RWPE2 (cell line): ENCODE measurements at regions not wholly inside any gene's neighbourhood (a gene's known extent, or its start where the extent isn't known, plus 50 kb on each side); places are given as distances from the start of the nearest gene placed in this dataset.

Experiments used
- ATAC-seq: fragments of 200-7000 bp; cut with Tn5 transposase; 3 replicates; pipeline ENCODE4 v1.9.1; 2021; ENCODE audit warnings: low read depth
- DNase-seq: peaks from one replicate; pipeline ENCODE4 v3.0.0-alpha.2; 2020; ENCODE audit warnings: low spot score
- H3K27ac ChIP-seq: fragments of 450-650 bp; 2 replicates; pipeline ENCODE4 v1.5.1; 2017; ENCODE audit warnings: mild to moderate bottlenecking; ENCODE audit not compliant: poor library complexity, severe bottlenecking
- H3K27me3 ChIP-seq: fragments of 250-450 bp; sonication (Bioruptor Pico); 2 replicates; pipeline ENCODE4 v1.5.1; 2021; ENCODE audit warnings: mild to moderate bottlenecking, moderate library complexity; ENCODE audit not compliant: insufficient read depth, poor library complexity, severe bottlenecking
- H3K36me3 ChIP-seq: fragments of 250-450 bp; sonication (Bioruptor Pico); 2 replicates; pipeline ENCODE4 v1.5.1; 2020; ENCODE audit warnings: low read depth, mild to moderate bottlenecking, moderate library complexity
- H3K4me1 ChIP-seq: fragments of 250-450 bp; sonication (Bioruptor Pico); 2 replicates; pipeline ENCODE4 v1.5.1; 2021; ENCODE audit warnings: mild to moderate bottlenecking, moderate library complexity; ENCODE audit not compliant: insufficient read depth, poor library complexity, severe bottlenecking
- H3K4me3 ChIP-seq: fragments of 250-450 bp; sonication (Bioruptor Pico); 2 replicates; pipeline ENCODE4 v1.5.1; 2021; ENCODE audit warnings: mild to moderate bottlenecking, moderate library complexity; ENCODE audit not compliant: severe bottlenecking
- H3K9me3 ChIP-seq: fragments of 250-450 bp; sonication (Bioruptor Pico); 2 replicates; pipeline ENCODE4 v1.5.1; 2021; ENCODE audit warnings: mild to moderate bottlenecking, moderate library complexity; ENCODE audit not compliant: severe bottlenecking
- CTCF ChIP-seq: fragments of 450-650 bp; IDR thresholded peaks from one replicate; pipeline ENCODE4 v1.5.1; 2017; ENCODE audit warnings: mild to moderate bottlenecking, moderate library complexity; ENCODE audit not compliant: poor library complexity, severe bottlenecking

DNA sequence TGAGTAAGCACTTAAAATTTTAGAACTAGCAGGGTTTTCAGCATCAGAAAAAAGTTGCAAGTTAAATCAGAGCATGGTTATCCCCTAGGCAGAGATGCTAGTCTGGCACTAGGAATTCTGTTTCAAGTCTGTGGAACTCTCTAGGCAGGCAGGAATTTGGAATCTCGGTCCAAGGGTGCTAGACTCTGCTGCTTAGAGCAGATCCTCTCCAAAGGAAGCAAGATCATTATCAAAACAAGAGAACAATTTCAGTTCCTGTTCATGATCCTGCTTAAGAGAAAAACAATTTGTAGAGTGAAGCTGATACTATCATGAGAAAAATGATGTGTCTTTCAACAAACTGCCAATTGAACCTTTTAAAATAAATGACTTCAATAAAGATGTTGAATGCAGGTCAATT, 420.7 kb downstream of the KIF4B start:
- H3K9me3 ChIP-seq, result no peaks in the 10 kb centered on the region
- ATAC-seq, result no peak
- no peak for DNase-seq
- H3K4me1 ChIP-seq, result no peaks in the 10 kb centered on the region
- H3K4me3 ChIP-seq, result no peak overlapping the region
- H3K27ac ChIP-seq, result no peak overlapping the region
- no peak for TF ChIP-seq CTCF
- H3K36me3 ChIP-seq, result no peaks in the 10 kb centered on the region
- no peaks in the 10 kb centered on the region for H3K27me3 ChIP-seq

- DNase-seq (no peak), ATAC-seq (no peak)
- H3K36me3 ChIP-seq, result no peaks in the 10 kb centered on the region
- no peak for TF ChIP-seq CTCF
- no peak overlapping the region for H3K4me3 ChIP-seq
- no peak overlapping the region for H3K27ac ChIP-seq
- no peaks in the 10 kb centered on the region for H3K27me3 ChIP-seq
- H3K4me1 ChIP-seq, result no peaks in the 10 kb centered on the region
- H3K9me3 ChIP-seq, result no peaks in the 10 kb centered on the region
These were observed 421.1 kb downstream of the KIF4B start for GRCh38 chr5:155434681-155435080.

DNA sequence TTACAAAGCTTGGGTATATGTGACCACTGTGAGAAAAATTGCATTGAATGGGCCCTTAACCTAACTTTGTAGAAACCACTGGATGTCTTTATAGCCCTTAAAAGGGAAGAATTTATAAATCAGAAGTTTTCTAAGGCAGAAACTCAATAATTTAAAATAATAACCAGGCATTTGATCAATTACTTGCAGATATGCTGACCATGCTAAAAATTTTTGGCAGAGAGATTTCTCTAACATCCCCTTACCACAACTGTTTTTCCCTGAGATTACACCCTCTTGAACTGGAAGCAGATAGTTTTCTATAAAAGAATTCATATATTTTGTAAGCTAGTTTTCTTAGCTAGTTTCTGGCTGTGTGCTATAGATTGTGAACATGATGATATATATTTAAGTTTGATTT, 428.3 kb downstream of the KIF4B start:
- no peak overlapping the region for H3K27ac ChIP-seq
- no peaks in the 10 kb centered on the region for H3K4me1 ChIP-seq
- H3K4me3 ChIP-seq, result no peak overlapping the region
- H3K27me3 ChIP-seq, result no peaks in the 10 kb centered on the region
- H3K9me3 ChIP-seq, result no peaks in the 10 kb centered on the region
- no peaks in the 10 kb centered on the region for H3K36me3 ChIP-seq
- ATAC-seq (no peak), DNase-seq (no peak)
- no peak for TF ChIP-seq CTCF

GRCh38 chr5:155451106-155451505, 437.6 kb downstream of the KIF4B start:
- Histone ChIP-seq H3K27me3 (no peaks in the 10 kb centered on the region), H3K27ac (no peak overlapping the region), H3K36me3 (no peaks in the 10 kb centered on the region), H3K4me1 (no peaks in the 10 kb centered on the region), H3K4me3 (no peak overlapping the region), H3K9me3 (peaks cover 2% of the 10 kb centered on the region)
- ATAC-seq (no peak), DNase-seq (no peak)
- TF ChIP-seq CTCF, result no peak

GRCh38 chr5:155455791-155456514, 442.4 kb downstream of the KIF4B start:
- TF ChIP-seq CTCF, result no peak
- Histone ChIP-seq H3K4me3 (no peak overlapping the region), H3K4me1 (no peaks in the 10 kb centered on the region), H3K27ac (no peak overlapping the region), H3K9me3 (no peaks in the 10 kb centered on the region), H3K36me3 (no peaks in the 10 kb centered on the region), H3K27me3 (no peaks in the 10 kb centered on the region)
- ATAC-seq (no peak), DNase-seq (no peak)
